ENCODE measurements at regions not wholly inside any gene's neighbourhood (a gene's known extent, or its start where the extent isn't known, plus 50 kb on each side); places are given as distances from the start of the nearest gene placed in this dataset.
A peak's percentile ranks its signal among the peaks of the same experiment; 100 is the strongest.

- TF ChIP-seq USF2 (IDR thresholded peaks at IDR 0.05; ENCODE audit: borderline replicate concordance, low read depth, low read length) (no peak), EZH2phosphoT487 (IDR thresholded peaks at IDR 0.05; ENCODE audit: borderline replicate concordance, low read depth) (no peak), GABPA (IDR thresholded peaks at IDR 0.05; ENCODE audit: low read depth) (no peak), CTCF (IDR thresholded peaks at IDR 0.05) (no peak), GATA2 (CRISPR knock-in tag; IDR thresholded peaks at IDR 0.05) (peak; percentile 92), FOXJ3 (CRISPR knock-in tag; IDR thresholded peaks at IDR 0.05) (no peak), FOSL2 (IDR thresholded peaks at IDR 0.05; ENCODE audit: borderline replicate concordance, low read depth) (no peak), RCOR1 (IDR thresholded peaks at IDR 0.05; ENCODE audit: low read length) (no peak), EP300 (IDR thresholded peaks at IDR 0.05; ENCODE audit: borderline replicate concordance in 1 of 2, low read depth in 1 of 2, low read length in 1 of 2) (peak in 1 of 2 experiments; percentile 67; a peak in 2 of 4 replicates), NRF1 (IDR thresholded peaks at IDR 0.05; ENCODE audit: low read depth, low read length) (no peak), TAF1 (IDR thresholded peaks at IDR 0.05; ENCODE audit: borderline replicate concordance, low read depth, low read length) (no peak), RXRA (IDR thresholded peaks at IDR 0.05; ENCODE audit: borderline replicate concordance, low read depth) (no peak), USF1 (IDR thresholded peaks at IDR 0.05; ENCODE audit: borderline replicate concordance, low read depth) (no peak), ZBTB33 (IDR thresholded peaks at IDR 0.05; ENCODE audit: borderline replicate concordance, low read depth) (no peak), ELF1 (IDR thresholded peaks at IDR 0.05) (no peak), RAD21 (IDR thresholded peaks at IDR 0.05; ENCODE audit: low read length) (peak; percentile 28), CHD2 (IDR thresholded peaks at IDR 0.05; ENCODE audit: low read length, partially characterized antibody) (peak; percentile 79), SIN3A (IDR thresholded peaks at IDR 0.05; ENCODE audit: borderline replicate concordance, low read depth, low read length) (no peak), JUND (IDR thresholded peaks at IDR 0.05) (no peak), MXI1 (IDR thresholded peaks at IDR 0.05; ENCODE audit: low read depth, low read length) (peak; percentile 23; the same call in 1 of the 2 replicates), FOXM1 (IDR thresholded peaks at IDR 0.05; ENCODE audit: low read depth) (no peak), PBX3 (IDR thresholded peaks at IDR 0.05) (no peak), TCF12 (IDR thresholded peaks at IDR 0.05) (no peak)
These were observed 300.7 kb downstream of the NOL4 start (continued) for GRCh38 chr18:33923980-33924379.

All from SK-N-SH (cell line).